ENCODE measurements at regions not wholly inside any gene's neighbourhood (a gene's known extent, or its start where the extent isn't known, plus 50 kb on each side); places are given as distances from the start of the nearest gene placed in this dataset.

DNA sequence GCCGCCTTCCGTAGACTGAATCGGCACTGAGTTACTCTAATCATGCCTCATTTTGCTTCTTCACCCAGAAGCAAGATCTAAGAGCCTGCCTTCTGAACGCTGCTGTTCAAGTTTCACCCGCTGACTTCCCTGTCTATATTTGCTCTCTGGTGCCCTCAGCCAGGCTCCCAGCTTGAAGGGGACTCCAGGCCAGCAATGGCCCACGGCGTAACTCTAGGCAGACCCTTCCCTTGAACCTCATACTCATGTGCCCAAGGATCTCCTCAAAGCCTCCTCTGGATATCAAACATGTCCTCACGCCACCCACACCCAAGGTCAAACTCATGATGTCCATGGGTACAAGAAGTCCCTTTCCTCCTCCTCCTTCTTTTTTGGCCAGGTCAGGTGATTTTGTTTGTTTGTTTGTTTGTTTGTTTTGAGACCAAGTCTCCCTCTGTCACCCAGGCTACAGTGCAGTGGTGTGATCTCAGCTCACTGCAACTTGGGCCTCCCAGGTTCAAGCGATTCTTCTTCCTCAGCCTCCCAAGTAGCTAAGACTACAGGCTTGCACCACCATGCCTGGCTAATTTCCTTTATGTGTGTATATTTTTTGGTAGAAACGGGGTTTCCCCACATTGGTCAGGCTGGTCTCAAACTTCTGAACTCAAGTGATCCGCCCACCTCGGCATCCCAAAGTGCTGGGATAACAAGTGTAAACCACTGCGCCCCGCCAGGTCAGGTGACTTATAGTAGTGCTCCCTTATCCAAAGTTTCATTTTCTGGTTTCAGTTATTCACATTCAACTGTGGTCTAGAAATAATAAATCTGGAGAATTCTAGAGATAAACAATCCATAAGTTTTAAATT lies 239.0 kb downstream of the SYK start:
- TF ChIP-seq POLR2A (IDR thresholded peaks at IDR 0.05; ENCODE audit: low read length), result no peak
- TF ChIP-seq GATA1 (IDR thresholded peaks at IDR 0.05; ENCODE audit: low read depth, low read length), result no peak
